A549 (cell line): ENCODE measurements at regions not wholly inside any gene's neighbourhood (a gene's known extent, or its start where the extent isn't known, plus 50 kb on each side); places are given as distances from the start of the nearest gene placed in this dataset.

Experiments used
- ATAC-seq, 2 experiments: fragments of 200-7000 bp in 1 of 2; fragments of >200 bp in 1 of 2; cut with Nextera tagmentation in 1 of 2; cut with Tn5 transposase in 1 of 2; 3 replicates each; pipeline versions ENCODE4 v1.8.0 to v1.9.1; 2018 to 2020; ENCODE audit warnings: mild to moderate bottlenecking in 1 of 2, moderate library complexity in 1 of 2
- CTCF ChIA-PET: fragments of 300-600 bp; sonication (Branson Sonifier 250); formaldehyde crosslinking; extraction: SDS; loops from one replicate; lab custom pipeline; 2021; ENCODE audit warnings: antibody characterized with exemption, inconsistent platforms; lab: Yijun Ruan, JAX
- POLR2A ChIA-PET: fragments of 350-600 bp; formaldehyde crosslinking; extraction: SDS; loops from one replicate; lab custom pipeline; 2021; ENCODE audit warnings: antibody characterized with exemption, inconsistent platforms; lab: Yijun Ruan, JAX
- DNase-seq, 2 experiments: peaks; one replicate each; pipeline versions ENCODE4 v3.0.0 to v3.0.0-alpha.2; 2011 to 2016; ENCODE audit warnings: low read depth in 1 of 2, low spot score in 1 of 2
- FAIRE-seq: peaks from 2 replicates; lab custom pipeline; 2011; peaks lifted over from hg19 to GRCh38; lab: Jason Lieb, UNC
- H3K27ac ChIP-seq, 2 experiments: fragments of >200 bp; sonication (Bioruptor Twin); formaldehyde crosslinking; 3 replicates each; pipeline ENCODE4 v1.5.1; 2016 to 2017
- H3K4me1 ChIP-seq: fragments of >200 bp; sonication (Bioruptor Twin); formaldehyde crosslinking; 3 replicates; pipeline ENCODE4 v1.6.1; 2016
- H3K4me2 ChIP-seq: fragments of >200 bp; sonication (Bioruptor Twin); formaldehyde crosslinking; 3 replicates; pipeline ENCODE4 v1.6.1; 2016
- H3K4me3 ChIP-seq: fragments of >200 bp; sonication (Bioruptor Twin); formaldehyde crosslinking; 3 replicates; pipeline ENCODE4 v1.5.1; 2016
- H3K9me3 ChIP-seq: fragments of >200 bp; sonication (Bioruptor Twin); formaldehyde crosslinking; 3 replicates; pipeline ENCODE4 v1.6.1; 2016
- CEBPB ChIP-seq, 2 experiments: fragments of >200 bp in 1 of 2; sonication (Bioruptor Twin) in 1 of 2; formaldehyde crosslinking in 1 of 2; IDR thresholded peaks; 2 replicates each; pipeline ENCODE4 v1.6.1; 2012 to 2016
- CTCF ChIP-seq: fragments of >200 bp; sonication (Bioruptor Twin); formaldehyde crosslinking; IDR thresholded peaks from 3 replicates; pipeline ENCODE4 v1.5.1; 2016
- EHF ChIP-seq: fragments of 250-450 bp; sonication (Bioruptor Pico); IDR thresholded peaks from 2 replicates; pipeline ENCODE4 v1.5.0; 2020; ENCODE audit warnings: mild to moderate bottlenecking
- EP300 ChIP-seq, 2 experiments: fragments of >200 bp; sonication (Bioruptor Twin); formaldehyde crosslinking; IDR thresholded peaks; 2 replicates in 1 of 2; 3 replicates in 1 of 2; pipeline ENCODE4 v1.6.1; 2016 to 2017
- FOSL2 ChIP-seq, 2 experiments: fragments of 450-650 bp in 1 of 2; fragments of >200 bp in 1 of 2; sonication (Bioruptor Twin) in 1 of 2; formaldehyde crosslinking; IDR thresholded peaks; 2 replicates each; pipeline versions ENCODE4 v1.5.0 to v1.6.1; 2016 to 2020; ENCODE audit warnings: mild to moderate bottlenecking in 1 of 2, moderate library complexity in 1 of 2
- GATA3 ChIP-seq: IDR thresholded peaks from 2 replicates; pipeline ENCODE4 v1.6.1; 2012; ENCODE audit warnings: borderline replicate concordance
- JUNB ChIP-seq: fragments of >200 bp; sonication (Bioruptor Twin); formaldehyde crosslinking; IDR thresholded peaks from 2 replicates; pipeline ENCODE4 v1.6.1; 2016
- KDM5A ChIP-seq: fragments of 200-600 bp; sonication (generic); IDR thresholded peaks from 2 replicates; pipeline ENCODE4 v1.6.1; 2016; ENCODE audit warnings: antibody characterized with exemption, mild to moderate bottlenecking
- NFE2L2 ChIP-seq: fragments of 150-350 bp; conservative IDR thresholded peaks from 2 replicates; pipeline ENCODE4 v1.6.1; 2014; ENCODE audit warnings: low read length
- NPAS2 ChIP-seq: fragments of 250-450 bp; sonication (Bioruptor Pico); IDR thresholded peaks from 2 replicates; pipeline ENCODE4 v1.8.0; 2022; ENCODE audit warnings: mild to moderate bottlenecking, moderate library complexity, borderline replicate concordance
- POLR2AphosphoS2 ChIP-seq: conservative IDR thresholded peaks from 2 replicates; pipeline ENCODE4 v1.6.1; 2012; ENCODE audit warnings: low read length, improper control_type of control experiment, inconsistent platforms
- RAD21 ChIP-seq, 2 experiments: fragments of >200 bp in 1 of 2; sonication (Bioruptor Twin) in 1 of 2; formaldehyde crosslinking in 1 of 2; IDR thresholded peaks in 1 of 2; conservative IDR thresholded peaks in 1 of 2; 2 replicates in 1 of 2; 3 replicates in 1 of 2; pipeline ENCODE4 v1.6.1; 2012 to 2018; ENCODE audit warnings: inconsistent platforms in 1 of 2
- RFX5 ChIP-seq: fragments of 450-650 bp; IDR thresholded peaks from 2 replicates; pipeline ENCODE4 v1.7.1; 2014; ENCODE audit warnings: antibody characterized with exemption, mild to moderate bottlenecking, moderate library complexity
- SMC3 ChIP-seq: fragments of >200 bp; sonication (Bioruptor Twin); formaldehyde crosslinking; IDR thresholded peaks from 3 replicates; pipeline ENCODE4 v1.6.1; 2018; ENCODE audit warnings: inconsistent platforms
- SREBF2 ChIP-seq: fragments of 450-650 bp; IDR thresholded peaks from 2 replicates; pipeline ENCODE4 v1.6.1; 2014; ENCODE audit warnings: mild to moderate bottlenecking, moderate library complexity
- ZNF302 ChIP-seq: fragments of 250-450 bp; sonication (Bioruptor Pico); IDR thresholded peaks from 2 replicates; pipeline ENCODE4 v1.9.0; 2021; ENCODE audit warnings: inconsistent platforms, mild to moderate bottlenecking, moderate library complexity
- ZSCAN20 ChIP-seq: fragments of 250-450 bp; sonication (Bioruptor Pico); IDR thresholded peaks from 2 replicates; pipeline ENCODE4 v1.8.0; 2022; ENCODE audit warnings: mild to moderate bottlenecking, moderate library complexity
- WGBS: methylation state at CpG from one replicate; pipeline ENCODE4 v1.1.6; 2017; ENCODE audit errors: missing lambda C conversion rate; 5-methylcytosine and 5-hydroxymethylcytosine counted together
- TF ChIP-seq, protein P1 (sequence below): fragments of 150-350 bp; IDR thresholded peaks from 2 replicates; pipeline ENCODE4 v1.6.1; 2014; ENCODE audit warnings: low read depth, mild to moderate bottlenecking, low read length
- TF ChIP-seq, protein P2 (sequence below): IDR thresholded peaks from 2 replicates; pipeline ENCODE4 v1.6.1; 2012; ENCODE audit warnings: low read depth, borderline replicate concordance

DNA sequence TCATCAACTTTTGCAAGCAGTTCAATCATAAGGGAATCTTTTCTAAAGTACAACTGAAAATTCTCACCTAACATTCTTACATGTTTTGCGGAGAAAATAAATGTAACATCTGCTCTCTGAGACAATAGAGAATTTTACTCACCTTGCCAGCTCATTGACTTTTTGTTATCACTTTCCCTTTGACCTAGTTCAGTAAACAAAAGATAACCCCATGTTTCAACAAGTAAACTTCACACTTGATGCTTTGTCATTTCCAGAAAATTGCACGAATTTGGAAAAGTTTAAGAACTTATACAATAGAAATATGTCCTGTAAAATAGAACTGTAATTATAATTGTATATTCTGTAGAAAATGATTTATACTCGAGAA, 1110.0 kb upstream of the ACVR2A start (continued):
- TF ChIP-seq FOSL2 (IDR thresholded peaks at IDR 0.05) (no peak), FOSL2 (CRISPR knock-in tag; IDR thresholded peaks at IDR 0.05) (no peak), GATA3 (no peak), SREBF2 (no peak)
- TF ChIP-seq, protein P1, sequence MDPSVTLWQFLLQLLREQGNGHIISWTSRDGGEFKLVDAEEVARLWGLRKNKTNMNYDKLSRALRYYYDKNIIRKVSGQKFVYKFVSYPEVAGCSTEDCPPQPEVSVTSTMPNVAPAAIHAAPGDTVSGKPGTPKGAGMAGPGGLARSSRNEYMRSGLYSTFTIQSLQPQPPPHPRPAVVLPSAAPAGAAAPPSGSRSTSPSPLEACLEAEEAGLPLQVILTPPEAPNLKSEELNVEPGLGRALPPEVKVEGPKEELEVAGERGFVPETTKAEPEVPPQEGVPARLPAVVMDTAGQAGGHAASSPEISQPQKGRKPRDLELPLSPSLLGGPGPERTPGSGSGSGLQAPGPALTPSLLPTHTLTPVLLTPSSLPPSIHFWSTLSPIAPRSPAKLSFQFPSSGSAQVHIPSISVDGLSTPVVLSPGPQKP: no peak

- Histone ChIP-seq H3K4me2 (no peak overlapping the region), H3K4me3 (no peak overlapping the region), H3K9me3 (no peaks in the 10 kb centered on the region), H3K27ac (no peak overlapping the region)
- FAIRE-seq (no peak), ATAC-seq (peak; percentile 90 to 91; a peak in 5 of 6 replicates), DNase-seq (peak; percentile 12 to 52)
- 15% methylated on average over 8 of the region's 8 CpGs for WGBS
- CTCF ChIA-PET: interaction anchor here (0.6 to 1.2 kb wide), 4 partner anchors 19 to 1176 kb away, joined by 3 to 10 read pairs (median 4); no protein-coding TSS in a partner anchor
- POLR2A ChIA-PET: no interaction called here
- TF ChIP-seq, protein P1: no peak
- TF ChIP-seq EHF (CRISPR knock-in tag) (no peak), RAD21 (conservative IDR thresholded peaks at IDR 0.05 in 1 of 2, IDR thresholded peaks at IDR 0.05 in 1 of 2) (peak; percentile 70 to 79), SMC3 (peak; percentile 63), CTCF (peak; percentile 65), CEBPB (IDR thresholded peaks at IDR 0.05) (peak; percentile 60 to 70; a peak in 2 of 4 replicates)
- TF ChIP-seq, all 56 proteins: peak for 4
- no peaks in the 10 kb centered on the region for H3K4me1 ChIP-seq
These were observed 1110.6 kb upstream of the ACVR2A start for GRCh38 chr2:146734042-146734820.

GRCh38 chr2:146730882-146731281, 1113.9 kb upstream of the ACVR2A start:
- CTCF ChIA-PET: no interaction called here
- H3K4me1 ChIP-seq: no peaks in the 10 kb centered on the region
- ATAC-seq (no peak), FAIRE-seq (no peak), DNase-seq (no peak)
- TF ChIP-seq GATA3 (no peak), ZSCAN20 (CRISPR knock-in tag) (no peak), EP300 (IDR thresholded peaks at IDR 0.05) (no peak), POLR2AphosphoS2 (no peak), NFE2L2 (no peak), EHF (CRISPR knock-in tag) (no peak), ZNF302 (CRISPR knock-in tag) (no peak), NPAS2 (CRISPR knock-in tag) (no peak), JUNB (no peak), KDM5A (no peak), RFX5 (no peak)
- TF ChIP-seq, protein P2, sequence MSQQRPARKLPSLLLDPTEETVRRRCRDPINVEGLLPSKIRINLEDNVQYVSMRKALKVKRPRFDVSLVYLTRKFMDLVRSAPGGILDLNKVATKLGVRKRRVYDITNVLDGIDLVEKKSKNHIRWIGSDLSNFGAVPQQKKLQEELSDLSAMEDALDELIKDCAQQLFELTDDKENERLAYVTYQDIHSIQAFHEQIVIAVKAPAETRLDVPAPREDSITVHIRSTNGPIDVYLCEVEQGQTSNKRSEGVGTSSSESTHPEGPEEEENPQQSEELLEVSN: no peak
- WGBS: 78% methylated on average over 1 of the region's 1 CpG
- H3K4me2 ChIP-seq: no peak overlapping the region
- H3K27ac ChIP-seq: no peak overlapping the region
- no peaks in the 10 kb centered on the region for H3K9me3 ChIP-seq
- H3K4me3 ChIP-seq: no peak overlapping the region
- POLR2A ChIA-PET: no interaction called here
